Activated T-cell treated with anti-CD3 and anti-CD28 coated beads, Interleukin-2, amount 50 U/mL, for 24 hours (primary cell): ENCODE measurements at regions not wholly inside any gene's neighbourhood (a gene's known extent, or its start where the extent isn't known, plus 50 kb on each side); places are given as distances from the start of the nearest gene placed in this dataset.

Source experiments
- DNase-seq: peaks from one replicate; pipeline ENCODE4 v3.0.0-alpha.2; 2020
- H3K27ac Mint-ChIP-seq: 2 replicates; pipeline ENCODE4 v1.8.0; 2020; ENCODE audit warnings: mild to moderate bottlenecking, mixed read lengths
- H3K27me3 Mint-ChIP-seq: 2 replicates; pipeline ENCODE4 v1.8.0; 2020; ENCODE audit warnings: mixed read lengths
- H3K36me3 Mint-ChIP-seq: 2 replicates; pipeline ENCODE4 v1.8.0; 2020; ENCODE audit warnings: low read depth, mixed read lengths
- H3K4me1 Mint-ChIP-seq: 2 replicates; pipeline ENCODE4 v1.8.0; 2020; ENCODE audit warnings: low read depth, mixed read lengths
- H3K4me3 Mint-ChIP-seq: 2 replicates; pipeline ENCODE4 v1.8.0; 2020; ENCODE audit warnings: mild to moderate bottlenecking, moderate library complexity, mixed read lengths
- H3K9me3 Mint-ChIP-seq: 2 replicates; pipeline ENCODE4 v1.8.0; 2020; ENCODE audit warnings: mixed read lengths

GRCh38 chr3:30263238-30263924 is 343.0 kb upstream of the TGFBR2 start:
- Mint-ChIP-seq H3K27me3 (no peaks in the 10 kb centered on the region), H3K36me3 (no peaks in the 10 kb centered on the region), H3K4me3 (no peak overlapping the region), H3K4me1 (peaks cover 21% of the 10 kb centered on the region), H3K27ac (no peak overlapping the region), H3K9me3 (peaks cover 6% of the 10 kb centered on the region)
- DNase-seq: peak; percentile 34

- Mint-ChIP-seq H3K27ac (no peak overlapping the region), H3K27me3 (no peaks in the 10 kb centered on the region), H3K4me3 (no peak overlapping the region), H3K4me1 (peaks cover 21% of the 10 kb centered on the region), H3K9me3 (peaks cover 6% of the 10 kb centered on the region), H3K36me3 (no peaks in the 10 kb centered on the region)
- DNase-seq: no peak
Observed at GRCh38 chr3:30263925-30264313, 342.5 kb upstream of the TGFBR2 start.

DNA sequence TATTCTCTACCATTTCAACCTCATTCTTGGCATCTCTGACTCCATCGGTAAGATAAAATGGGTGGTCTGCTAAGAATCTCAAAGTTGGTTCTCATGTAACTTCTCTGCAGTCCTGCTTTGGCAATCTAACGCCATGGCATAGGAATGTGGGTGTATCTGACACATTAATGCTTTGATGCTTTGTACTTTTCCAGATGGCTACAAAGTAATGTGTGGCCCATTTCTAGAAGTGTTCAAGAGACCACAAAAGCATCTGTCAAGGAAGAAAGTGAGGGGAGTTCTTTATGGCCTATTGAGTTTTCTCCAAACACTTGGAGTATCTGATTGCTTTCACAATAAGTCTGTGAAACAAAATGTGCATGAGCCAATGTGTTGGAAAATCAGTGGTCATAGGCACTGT is 339.9 kb upstream of the TGFBR2 start:
- peaks cover 6% of the 10 kb centered on the region for H3K9me3 Mint-ChIP-seq
- H3K36me3 Mint-ChIP-seq: no peaks in the 10 kb centered on the region
- no peaks in the 10 kb centered on the region for H3K27me3 Mint-ChIP-seq
- H3K4me3 Mint-ChIP-seq: no peak overlapping the region
- peaks cover 21% of the 10 kb centered on the region for H3K4me1 Mint-ChIP-seq
- DNase-seq: no peak
- H3K27ac Mint-ChIP-seq: no peak overlapping the region

DNA sequence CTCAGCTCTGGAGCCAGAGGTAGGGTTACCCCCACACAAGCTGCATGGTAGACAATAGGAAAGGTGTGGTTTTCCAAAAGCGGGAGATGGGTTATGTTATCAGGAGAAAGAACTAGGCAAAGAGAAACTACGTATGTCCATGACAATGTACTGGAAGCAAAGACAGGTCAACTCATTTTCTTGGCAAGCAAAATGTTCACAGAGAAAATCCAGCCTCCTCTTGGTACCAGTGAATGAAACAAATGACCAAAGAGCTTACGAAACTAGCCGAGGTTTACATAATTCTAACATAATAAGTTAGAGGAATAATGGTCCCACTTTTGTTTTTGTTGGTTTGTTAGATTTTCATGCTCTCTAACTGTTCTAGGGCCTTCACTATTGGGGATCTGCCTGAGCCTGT is 338.1 kb upstream of the TGFBR2 start:
- H3K27ac Mint-ChIP-seq: no peak overlapping the region
- no peak overlapping the region for H3K4me3 Mint-ChIP-seq
- peaks cover 12% of the 10 kb centered on the region for H3K4me1 Mint-ChIP-seq
- peaks cover 6% of the 10 kb centered on the region for H3K9me3 Mint-ChIP-seq
- H3K27me3 Mint-ChIP-seq: no peaks in the 10 kb centered on the region
- DNase-seq: no peak
- H3K36me3 Mint-ChIP-seq: no peaks in the 10 kb centered on the region

GRCh38 chr3:30269751-30270445 is 336.5 kb upstream of the TGFBR2 start:
- no peak overlapping the region for H3K4me3 Mint-ChIP-seq
- peaks cover 6% of the 10 kb centered on the region for H3K9me3 Mint-ChIP-seq
- no peaks in the 10 kb centered on the region for H3K27me3 Mint-ChIP-seq
- no peak for DNase-seq
- no peaks in the 10 kb centered on the region for H3K4me1 Mint-ChIP-seq
- H3K36me3 Mint-ChIP-seq: no peaks in the 10 kb centered on the region
- H3K27ac Mint-ChIP-seq: no peak overlapping the region

- no peak for DNase-seq
- H3K4me3 Mint-ChIP-seq: no peak overlapping the region
- H3K36me3 Mint-ChIP-seq: no peaks in the 10 kb centered on the region
- no peaks in the 10 kb centered on the region for H3K9me3 Mint-ChIP-seq
- H3K27me3 Mint-ChIP-seq: no peaks in the 10 kb centered on the region
- H3K27ac Mint-ChIP-seq: no peak overlapping the region
- no peaks in the 10 kb centered on the region for H3K4me1 Mint-ChIP-seq
Observed at GRCh38 chr3:30271781-30272180, 334.6 kb upstream of the TGFBR2 start.

GRCh38 chr3:30273304-30274072 is 332.9 kb upstream of the TGFBR2 start:
- Mint-ChIP-seq H3K9me3 (peaks cover 11% of the 10 kb centered on the region), H3K36me3 (no peaks in the 10 kb centered on the region), H3K4me3 (no peak overlapping the region), H3K27ac (no peak overlapping the region), H3K4me1 (no peaks in the 10 kb centered on the region), H3K27me3 (no peaks in the 10 kb centered on the region)
- DNase-seq: no peak

- Mint-ChIP-seq H3K27ac (no peak overlapping the region), H3K4me3 (no peak overlapping the region), H3K9me3 (peaks cover 12% of the 10 kb centered on the region), H3K36me3 (no peaks in the 10 kb centered on the region), H3K4me1 (no peaks in the 10 kb centered on the region), H3K27me3 (no peaks in the 10 kb centered on the region)
- DNase-seq: no peak
Observed at GRCh38 chr3:30277494-30277893, 328.9 kb upstream of the TGFBR2 start.

DNA sequence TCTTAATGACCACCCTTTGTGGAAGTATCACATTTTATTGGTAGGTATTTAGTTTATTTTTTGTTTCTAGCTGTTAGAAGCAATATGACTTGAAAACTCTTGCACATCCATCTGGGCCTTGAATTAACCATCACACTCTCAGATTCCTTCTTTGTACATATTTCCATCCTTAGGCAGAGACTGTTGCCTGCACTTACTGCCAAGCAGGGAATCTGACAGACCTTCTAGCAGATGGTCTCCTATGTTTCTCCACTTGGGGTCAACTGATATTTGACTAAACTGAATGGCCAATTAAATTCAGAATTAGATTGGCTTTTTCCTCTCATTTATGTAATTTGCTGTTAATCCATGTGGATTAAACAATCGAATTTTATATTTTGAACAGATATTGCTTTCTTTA is 324.9 kb upstream of the TGFBR2 start:
- peaks cover 16% of the 10 kb centered on the region for H3K4me1 Mint-ChIP-seq
- H3K27ac Mint-ChIP-seq: no peak overlapping the region
- H3K9me3 Mint-ChIP-seq: peaks cover 12% of the 10 kb centered on the region
- no peak for DNase-seq
- no peak overlapping the region for H3K4me3 Mint-ChIP-seq
- no peaks in the 10 kb centered on the region for H3K27me3 Mint-ChIP-seq
- no peaks in the 10 kb centered on the region for H3K36me3 Mint-ChIP-seq

- H3K9me3 Mint-ChIP-seq: peaks cover 12% of the 10 kb centered on the region
- H3K4me3 Mint-ChIP-seq: no peak overlapping the region
- peaks cover 20% of the 10 kb centered on the region for H3K4me1 Mint-ChIP-seq
- no peaks in the 10 kb centered on the region for H3K27me3 Mint-ChIP-seq
- H3K27ac Mint-ChIP-seq: no peak overlapping the region
- DNase-seq: no peak
- no peaks in the 10 kb centered on the region for H3K36me3 Mint-ChIP-seq
Observed at GRCh38 chr3:30282154-30282696, 324.2 kb upstream of the TGFBR2 start.

- Mint-ChIP-seq H3K9me3 (no peaks in the 10 kb centered on the region), H3K27me3 (no peaks in the 10 kb centered on the region), H3K36me3 (no peaks in the 10 kb centered on the region), H3K4me3 (no peak overlapping the region), H3K27ac (no peak overlapping the region), H3K4me1 (peaks cover 33% of the 10 kb centered on the region)
- DNase-seq: no peak
Observed at GRCh38 chr3:30285188-30286006, 321.0 kb upstream of the TGFBR2 start.

DNA sequence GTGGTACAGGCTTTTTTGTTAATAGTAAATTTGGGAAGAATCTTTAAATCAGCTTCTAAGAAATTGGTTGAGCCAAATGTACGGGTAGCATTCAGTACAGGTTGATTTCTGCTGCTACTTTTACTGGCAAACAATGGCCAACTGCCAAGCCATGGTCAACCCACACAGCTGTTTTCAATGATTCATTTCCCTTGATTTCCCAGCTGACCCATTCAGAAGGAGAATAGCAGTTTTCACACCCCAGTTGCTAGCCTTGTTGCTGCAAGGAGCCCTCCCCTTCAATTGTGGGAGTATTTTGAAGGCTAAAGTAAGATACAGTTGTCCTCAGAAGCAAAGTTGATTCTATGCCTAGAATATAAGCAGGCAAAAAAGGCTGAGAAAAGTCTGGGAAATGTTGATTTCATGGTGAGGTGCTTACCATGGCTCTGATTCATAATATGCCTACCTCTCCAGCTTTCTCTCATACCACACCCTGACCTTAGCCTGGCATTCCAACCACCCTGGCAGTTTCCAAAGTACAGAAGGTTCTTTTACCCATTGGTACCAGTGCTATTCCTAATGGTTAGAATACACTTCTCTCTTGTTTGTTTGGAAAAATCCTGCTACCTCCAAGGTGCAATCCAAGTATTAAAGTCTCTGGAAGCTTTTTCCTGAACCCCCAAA is 320.3 kb upstream of the TGFBR2 start:
- no peaks in the 10 kb centered on the region for H3K27me3 Mint-ChIP-seq
- no peaks in the 10 kb centered on the region for H3K36me3 Mint-ChIP-seq
- no peaks in the 10 kb centered on the region for H3K9me3 Mint-ChIP-seq
- H3K27ac Mint-ChIP-seq: no peak overlapping the region
- H3K4me1 Mint-ChIP-seq: peaks cover 33% of the 10 kb centered on the region
- DNase-seq: no peak
- H3K4me3 Mint-ChIP-seq: no peak overlapping the region

DNA sequence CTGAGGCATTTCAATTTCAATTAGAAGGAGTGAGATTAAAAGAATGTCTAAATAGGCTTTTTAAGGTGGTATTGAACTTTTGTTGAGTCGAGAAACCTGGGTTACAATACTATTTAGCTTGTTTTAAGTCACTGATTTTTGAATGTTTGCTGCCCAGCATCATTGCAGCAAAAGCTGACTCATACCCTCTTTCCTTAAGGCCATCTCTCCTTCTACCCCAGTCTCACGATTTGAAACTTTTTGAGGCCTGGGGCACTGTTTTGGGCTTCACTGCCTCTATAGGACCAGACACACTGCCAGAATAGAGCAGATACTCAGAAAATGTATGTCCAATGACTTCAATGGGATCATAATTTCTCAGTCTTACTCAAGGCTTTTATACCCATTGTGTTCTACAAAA is 319.6 kb upstream of the TGFBR2 start:
- H3K4me1 Mint-ChIP-seq: peaks cover 36% of the 10 kb centered on the region
- no peaks in the 10 kb centered on the region for H3K9me3 Mint-ChIP-seq
- H3K27ac Mint-ChIP-seq: no peak overlapping the region
- H3K27me3 Mint-ChIP-seq: no peaks in the 10 kb centered on the region
- DNase-seq: no peak
- H3K36me3 Mint-ChIP-seq: no peaks in the 10 kb centered on the region
- no peak overlapping the region for H3K4me3 Mint-ChIP-seq

- Mint-ChIP-seq H3K4me3 (no peak overlapping the region), H3K36me3 (no peaks in the 10 kb centered on the region), H3K4me1 (peaks cover 44% of the 10 kb centered on the region), H3K27me3 (no peaks in the 10 kb centered on the region), H3K9me3 (no peaks in the 10 kb centered on the region), H3K27ac (no peak overlapping the region)
- DNase-seq: no peak
Observed at GRCh38 chr3:30288830-30289229, 317.6 kb upstream of the TGFBR2 start.
